CD4-positive, alpha-beta T cell (primary cell): ENCODE measurements at regions not wholly inside any gene's neighbourhood (a gene's known extent, or its start where the extent isn't known, plus 50 kb on each side); places are given as distances from the start of the nearest gene placed in this dataset.

Experiments used
- ATAC-seq: fragments of 200-7000 bp; cut with Tn5 transposase; one replicate; pipeline ENCODE4 v1.10.0; 2022; ENCODE audit warnings: mild to moderate bottlenecking; ENCODE audit not compliant: poor library complexity
- CTCF ChIA-PET: fragments of 350-600 bp; sonication (Branson Sonifier 250); formaldehyde crosslinking; loops from one replicate; lab custom pipeline; 2021; ENCODE audit warnings: antibody characterized with exemption, inconsistent platforms; lab: Charles Lee
- POLR2A ChIA-PET: fragments of 350-600 bp; sonication (Branson Sonifier 250); formaldehyde crosslinking; loops from one replicate; lab custom pipeline; 2021; ENCODE audit warnings: antibody characterized with exemption, inconsistent platforms; lab: Charles Lee
- DNase-seq, 14 experiments: peaks; one replicate each; pipeline ENCODE4 v3.0.0-alpha.2; 2013 to 2020; ENCODE audit warnings: mixed read lengths in 2 of 14
- H3K27ac ChIP-seq, 2 donors: one replicate each; pipeline versions ENCODE4 v1.5.1 to v1.7.0; 2013; ENCODE audit warnings: low read length in 2 of 2, low read depth in 1 of 2, mild to moderate bottlenecking in 1 of 2
- H3K27me3 ChIP-seq, 2 experiments: 1 replicate in 1 of 2; 2 replicates in 1 of 2; pipeline versions ENCODE4 v1.6.1 to v1.7.0; 2013; ENCODE audit warnings: low read length in 2 of 2, control low read depth in 1 of 2, mild to moderate bottlenecking in 1 of 2, moderate library complexity in 1 of 2; ENCODE audit not compliant: insufficient read depth in 2 of 2, control insufficient read depth in 1 of 2
- H3K36me3 ChIP-seq: one replicate; pipeline ENCODE4 v1.6.1; 2013; ENCODE audit warnings: low read length, control low read depth; ENCODE audit not compliant: insufficient read depth
- H3K4me1 ChIP-seq: one replicate; pipeline ENCODE4 v1.6.1; 2013; ENCODE audit warnings: low read length, control low read depth; ENCODE audit not compliant: insufficient read depth
- H3K4me3 ChIP-seq: one replicate; pipeline ENCODE4 v1.5.1; 2013; ENCODE audit warnings: mild to moderate bottlenecking, low read length, moderate library complexity
- H3K9me3 ChIP-seq, 2 experiments: 1 replicate in 1 of 2; 2 replicates in 1 of 2; pipeline versions ENCODE4 v1.6.1 to v1.7.0; 2013; ENCODE audit warnings: low read length in 2 of 2, mild to moderate bottlenecking in 2 of 2, control low read depth in 1 of 2, moderate library complexity in 1 of 2; ENCODE audit not compliant: control insufficient read depth in 1 of 2, insufficient read depth in 1 of 2
- H3K27ac Mint-ChIP-seq: one replicate; pipeline ENCODE4 v1.8.0; 2020; ENCODE audit warnings: mixed read lengths
- H3K27me3 Mint-ChIP-seq: one replicate; pipeline ENCODE4 v1.8.0; 2021; ENCODE audit warnings: mixed read lengths
- H3K36me3 Mint-ChIP-seq: one replicate; pipeline ENCODE4 v1.8.0; 2021; ENCODE audit warnings: low read depth, mixed read lengths
- H3K4me1 Mint-ChIP-seq: one replicate; pipeline ENCODE4 v1.8.0; 2021; ENCODE audit warnings: low read depth, mixed read lengths
- H3K4me3 Mint-ChIP-seq: one replicate; pipeline ENCODE4 v1.8.0; 2020; ENCODE audit warnings: mild to moderate bottlenecking, mixed read lengths
- H3K9me3 Mint-ChIP-seq: one replicate; pipeline ENCODE4 v1.8.0; 2020; ENCODE audit warnings: mixed read lengths
- CTCF ChIP-seq: fragments of 200-600 bp; IDR thresholded peaks from one replicate; pipeline ENCODE4 v1.8.0; 2022; ENCODE audit warnings: antibody characterized with exemption, mild to moderate bottlenecking
- intact Hi-C, 2 experiments: fragments of 100-400 bp; cut with DNase I in 1 of 2; cut with micrococcal nuclease in 1 of 2; formaldehyde crosslinking; loops; one replicate each; pipeline versions ENCODE4 v1.15.1 to v1.9.0; 2023 to 2025; cut with DNase I, micrococcal nuclease

- Mint-ChIP-seq H3K9me3 (peaks cover 8% of the 10 kb centered on the region), H3K4me1 (no peaks in the 10 kb centered on the region), H3K36me3 (no peaks in the 10 kb centered on the region), H3K4me3 (no peak overlapping the region), H3K27me3 (no peaks in the 10 kb centered on the region), H3K27ac (no peak overlapping the region)
- intact Hi-C loops, result no loop called here
- peaks cover 0 to 5% of the 10 kb centered on the region in 2 experiments for H3K9me3 ChIP-seq
- H3K27ac ChIP-seq, result no peak overlapping the region
- no peaks in the 10 kb centered on the region for H3K36me3 ChIP-seq
- ChIA-PET CTCF (no interaction called here), POLR2A (no interaction called here)
- H3K4me3 ChIP-seq, result no peak overlapping the region
- no peaks in the 10 kb centered on the region for H3K27me3 ChIP-seq
- ATAC-seq, result no peak
- DNase-seq, result no peak
- no peak for TF ChIP-seq CTCF
- no peaks in the 10 kb centered on the region for H3K4me1 ChIP-seq
Measured at GRCh38 chr4:144799486-144799885, 153.5 kb downstream of the HHIP start.

GRCh38 chr4:144801731-144802130, 155.8 kb downstream of the HHIP start:
- no peaks in the 10 kb centered on the region for H3K36me3 Mint-ChIP-seq
- no peak overlapping the region for H3K27ac ChIP-seq
- ChIA-PET CTCF (no interaction called here), POLR2A (no interaction called here)
- TF ChIP-seq CTCF, result no peak
- H3K27me3 ChIP-seq, result no peaks in the 10 kb centered on the region
- H3K36me3 ChIP-seq, result no peaks in the 10 kb centered on the region
- no peak overlapping the region for H3K4me3 ChIP-seq
- no peak overlapping the region for H3K27ac Mint-ChIP-seq
- intact Hi-C loops, result no loop called here
- no peak overlapping the region for H3K4me3 Mint-ChIP-seq
- H3K4me1 Mint-ChIP-seq, result no peaks in the 10 kb centered on the region
- H3K9me3 Mint-ChIP-seq, result peaks cover 8% of the 10 kb centered on the region
- ATAC-seq, result no peak
- no peak for DNase-seq
- no peaks in the 10 kb centered on the region for H3K27me3 Mint-ChIP-seq
- peaks cover 4 to 13% of the 10 kb centered on the region in 2 experiments for H3K9me3 ChIP-seq
- no peaks in the 10 kb centered on the region for H3K4me1 ChIP-seq

GRCh38 chr4:144808034-144808433, 162.1 kb downstream of the HHIP start:
- Mint-ChIP-seq H3K27ac (no peak overlapping the region), H3K4me3 (no peak overlapping the region), H3K4me1 (no peaks in the 10 kb centered on the region), H3K9me3 (peaks cover 10% of the 10 kb centered on the region), H3K27me3 (no peaks in the 10 kb centered on the region), H3K36me3 (no peaks in the 10 kb centered on the region)
- Histone ChIP-seq H3K9me3 (peaks cover 14 to 15% of the 10 kb centered on the region in 2 experiments), H3K27ac (no peak overlapping the region), H3K36me3 (no peaks in the 10 kb centered on the region), H3K4me1 (no peaks in the 10 kb centered on the region), H3K27me3 (no peaks in the 10 kb centered on the region), H3K4me3 (no peak overlapping the region)
- ChIA-PET POLR2A (no interaction called here), CTCF (no interaction called here)
- intact Hi-C loops, result no loop called here
- no peak for DNase-seq
- TF ChIP-seq CTCF, result no peak
- no peak for ATAC-seq
